K562 (cell line): ENCODE measurements at regions not wholly inside any gene's neighbourhood (a gene's known extent, or its start where the extent isn't known, plus 50 kb on each side); places are given as distances from the start of the nearest gene placed in this dataset.

Experiments used
- SP1 ChIP-seq: sonication (generic); formaldehyde crosslinking; IDR thresholded peaks from 2 replicates; pipeline ENCODE4 v1.8.1; 2022; ENCODE audit warnings: mild to moderate bottlenecking, missing genetic modification reagents
- ZFP36 ChIP-seq: fragments of 150-350 bp; IDR thresholded peaks from 2 replicates; pipeline ENCODE4 v1.6.1; 2018; ENCODE audit warnings: low read length, low read depth; ENCODE audit not compliant: partially characterized antibody

- TF ChIP-seq ZFP36, result no peak
- no peak for TF ChIP-seq SP1
These were observed 203.7 kb upstream of the RUNX1 start for GRCh38 chr21:35252831-35253230.
